Cardiac septum (tissue), 1 donor: ENCODE measurements at regions not wholly inside any gene's neighbourhood (a gene's known extent, or its start where the extent isn't known, plus 50 kb on each side); places are given as distances from the start of the nearest gene placed in this dataset.

Experiments used
- DNase-seq: peaks from one replicate; pipeline ENCODE4 v3.0.0-alpha.2; 2020; ENCODE audit warnings: low spot score
- intact Hi-C: fragments of 100-400 bp; cut with DNase I; formaldehyde crosslinking; loops from one replicate; pipeline ENCODE4 v1.14.0; 2022
- donor health status: DM: no; HTN: no; CAD: no.

- no peak for DNase-seq
- intact Hi-C loops = no loop called here
Observed at GRCh38 chr2:180356676-180357075, 349.6 kb upstream of the CWC22 start.

- intact Hi-C loops = no loop called here
- DNase-seq = no peak
Observed at GRCh38 chr2:180352620-180353019, 345.5 kb upstream of the CWC22 start.

DNA sequence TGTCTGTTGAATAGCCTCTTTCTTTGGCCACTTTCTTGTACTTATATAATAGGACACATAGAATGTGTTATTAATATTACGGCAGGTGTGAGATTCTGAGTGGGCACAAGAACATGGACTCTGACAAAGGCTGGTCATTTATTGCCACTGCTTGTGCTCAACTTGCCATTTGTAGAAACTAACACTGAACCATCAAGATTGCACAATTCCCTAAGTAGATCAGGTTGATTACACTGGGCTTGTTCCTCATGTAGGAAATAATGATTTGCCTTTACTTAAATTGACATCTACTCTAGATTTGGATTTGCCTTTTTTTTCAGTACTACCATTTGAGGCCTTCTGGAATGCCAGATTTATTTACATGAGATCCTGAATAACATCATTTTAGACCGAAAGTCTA, 342.7 kb upstream of the CWC22 start:
- no peak for DNase-seq
- intact Hi-C loops = no loop called here

GRCh38 chr2:180343528-180344345, 336.6 kb upstream of the CWC22 start:
- intact Hi-C loops = no loop called here
- no peak for DNase-seq

GRCh38 chr2:180337136-180337535, 330.0 kb upstream of the CWC22 start:
- DNase-seq = no peak

GRCh38 chr2:180336550-180336949, 329.5 kb upstream of the CWC22 start:
- intact Hi-C loops = no loop called here
- DNase-seq = no peak

More at GRCh38 chr2:180337136-180337535, 330.0 kb upstream of the CWC22 start:
- intact Hi-C loops = no loop called here

GRCh38 chr2:180334514-180334913, 327.4 kb upstream of the CWC22 start:
- intact Hi-C loops = no loop called here
- DNase-seq = no peak

- DNase-seq = no peak
- intact Hi-C loops = no loop called here
Observed at GRCh38 chr2:180328795-180329422, 321.8 kb upstream of the CWC22 start.

DNA sequence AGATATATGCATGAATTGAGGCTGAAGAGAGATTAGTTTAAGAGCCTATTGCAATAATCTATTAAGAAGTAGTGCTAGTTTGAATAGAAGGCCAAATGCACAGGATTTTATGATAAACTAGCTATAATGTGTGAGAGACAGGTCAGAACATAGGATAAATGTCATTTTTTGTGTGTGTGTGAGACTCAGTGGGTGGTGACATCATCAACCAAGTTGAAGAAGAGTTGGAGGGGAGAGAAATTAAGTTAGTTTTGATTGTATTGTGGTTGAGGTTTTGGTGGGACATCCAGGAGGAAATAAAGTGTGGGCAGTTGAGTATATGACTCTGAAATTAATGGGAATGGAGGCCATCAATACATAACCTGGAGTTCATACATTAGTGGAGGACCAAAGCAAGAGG, 320.1 kb upstream of the CWC22 start:
- no peak for DNase-seq
- intact Hi-C loops = no loop called here

- intact Hi-C loops = no loop called here
- DNase-seq = no peak
Observed at GRCh38 chr2:180325416-180326120, 318.5 kb upstream of the CWC22 start.

GRCh38 chr2:180324182-180324581, 317.1 kb upstream of the CWC22 start:
- intact Hi-C loops = no loop called here
- no peak for DNase-seq

DNA sequence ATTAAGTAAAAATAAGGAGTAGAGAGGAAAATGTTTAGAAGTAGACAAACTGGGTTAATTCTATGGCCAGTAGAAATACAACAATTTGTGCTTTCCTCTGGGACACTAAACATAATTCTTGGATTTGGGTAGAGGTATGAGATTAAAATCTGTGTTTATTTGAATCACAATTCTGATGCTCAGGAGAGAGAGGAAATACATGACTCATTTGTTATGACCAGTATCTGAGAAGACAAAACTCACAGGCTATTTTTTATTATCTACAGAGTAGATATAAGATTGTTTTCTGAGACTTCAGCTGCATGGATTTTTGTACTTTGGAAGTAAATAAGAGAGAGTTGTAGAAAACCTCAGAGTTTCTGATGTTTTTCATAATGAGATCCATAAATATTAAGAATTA, 315.7 kb upstream of the CWC22 start:
- DNase-seq = no peak
- intact Hi-C loops = no loop called here

- intact Hi-C loops = no loop called here
- DNase-seq = no peak
Observed at GRCh38 chr2:180319586-180320405, 312.7 kb upstream of the CWC22 start.

- intact Hi-C loops = no loop called here
- DNase-seq = no peak
Observed at GRCh38 chr2:180314086-180314485, 307.0 kb upstream of the CWC22 start.

DNA sequence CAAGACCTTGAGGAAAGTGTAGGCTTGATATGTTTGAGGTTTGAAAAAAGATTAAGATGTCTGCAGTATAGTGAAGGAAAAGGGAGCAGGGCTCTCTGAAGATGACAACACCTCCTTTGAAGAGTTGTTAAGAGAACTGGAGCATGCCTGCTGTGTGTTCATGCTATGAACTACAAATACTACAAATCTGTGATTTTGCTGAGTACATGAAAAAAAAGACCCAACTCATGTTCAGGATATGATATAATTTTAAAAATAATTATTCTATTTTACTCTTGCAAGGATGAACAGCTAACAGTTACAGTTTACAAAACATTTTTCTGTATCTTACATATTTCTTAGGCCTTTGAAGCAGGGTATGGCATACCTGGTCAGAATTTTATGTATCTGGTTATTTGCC, 305.4 kb upstream of the CWC22 start:
- no peak for DNase-seq
- intact Hi-C loops = no loop called here

- intact Hi-C loops = no loop called here
- DNase-seq = no peak
Observed at GRCh38 chr2:180307096-180307495, 300.0 kb upstream of the CWC22 start.

GRCh38 chr2:180306346-180306745, 299.2 kb upstream of the CWC22 start:
- DNase-seq = no peak
- intact Hi-C loops = no loop called here

DNA sequence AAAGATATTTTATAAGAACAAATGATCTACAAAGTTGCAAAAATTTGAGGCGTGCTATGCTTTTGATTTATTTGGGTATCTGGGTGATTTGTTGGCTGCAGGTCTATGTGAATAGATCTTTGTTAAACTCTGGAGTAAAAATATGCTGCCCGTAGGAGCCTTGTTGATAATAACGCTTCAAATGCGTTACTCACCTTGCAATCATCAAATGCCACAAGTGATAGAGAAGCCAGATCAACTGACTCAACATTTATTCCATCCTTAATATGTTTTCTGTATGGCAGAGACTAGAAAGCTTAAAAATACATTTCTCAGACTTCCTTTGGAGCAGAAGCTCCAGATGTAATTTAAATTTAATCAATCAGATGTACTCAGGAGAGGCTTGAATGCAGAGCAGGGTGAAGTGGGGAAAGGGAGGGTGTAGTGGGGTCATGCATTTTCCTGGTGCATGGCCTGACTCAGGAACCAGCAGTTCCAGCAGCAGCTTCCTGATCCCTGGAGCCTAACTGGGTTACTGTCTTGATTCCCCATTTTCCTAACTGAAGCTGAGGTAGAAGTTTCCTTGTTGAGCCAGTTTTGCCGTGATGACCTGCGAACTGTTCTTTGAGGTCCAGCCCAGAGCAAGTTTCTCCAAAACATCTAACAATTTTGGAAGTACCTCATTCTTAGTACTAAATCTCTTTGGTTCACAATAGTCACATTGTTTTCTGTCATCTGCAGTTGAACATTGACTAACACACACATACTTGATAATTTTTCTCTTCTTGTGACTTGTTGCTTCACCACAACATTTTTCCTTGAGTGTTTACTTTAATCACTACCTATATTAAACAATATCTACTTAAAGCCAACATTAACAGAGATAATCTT, 284.7 kb upstream of the CWC22 start:
- no peak for DNase-seq
- intact Hi-C loops = no loop called here

GRCh38 chr2:180291060-180291459, 284.0 kb upstream of the CWC22 start:
- no peak for DNase-seq
- intact Hi-C loops = no loop called here
